Astrocyte (in vitro differentiated cells and primary cell): ENCODE measurements at regions not wholly inside any gene's neighbourhood (a gene's known extent, or its start where the extent isn't known, plus 50 kb on each side); places are given as distances from the start of the nearest gene placed in this dataset.

Experiments used
- DNase-seq: peaks from one replicate; pipeline ENCODE4 v3.0.0-alpha.2; 2010; ENCODE audit warnings: low read depth
- FAIRE-seq: peaks from 2 replicates; lab custom pipeline; 2011; peaks lifted over from hg19 to GRCh38; lab: Jason Lieb, UNC
- H2AFZ ChIP-seq: 2 replicates; pipeline ENCODE4 v1.6.0; 2012; ENCODE audit warnings: low read depth, low read length, inconsistent platforms
- H3K27ac ChIP-seq: 2 replicates; pipeline ENCODE4 v1.5.1; 2011; ENCODE audit warnings: low read depth, low read length, inconsistent platforms
- H3K27me3 ChIP-seq: 2 replicates; pipeline ENCODE4 v1.6.0; 2011; ENCODE audit warnings: low read length, inconsistent platforms; ENCODE audit not compliant: insufficient read depth
- H3K36me3 ChIP-seq: 2 replicates; pipeline ENCODE4 v1.5.1; 2011; ENCODE audit warnings: low read length, inconsistent platforms; ENCODE audit not compliant: insufficient read depth
- H3K4me1 ChIP-seq: 2 replicates; pipeline ENCODE4 v1.5.1; 2011; ENCODE audit warnings: low read length, inconsistent platforms; ENCODE audit not compliant: insufficient read depth
- H3K4me2 ChIP-seq: 2 replicates; pipeline ENCODE4 v1.6.0; 2012; ENCODE audit warnings: low read length, inconsistent platforms
- H3K4me3 ChIP-seq: 2 replicates; pipeline ENCODE4 v1.5.1; 2011; ENCODE audit warnings: low read depth, mild to moderate bottlenecking, low read length, inconsistent platforms; ENCODE audit not compliant: insufficient read depth
- H3K79me2 ChIP-seq: 2 replicates; pipeline ENCODE4 v1.6.0; 2012; ENCODE audit warnings: mild to moderate bottlenecking, low read length, inconsistent platforms; ENCODE audit not compliant: insufficient read depth
- H3K9ac ChIP-seq: 2 replicates; pipeline ENCODE4 v1.6.0; 2012; ENCODE audit warnings: mild to moderate bottlenecking, low read length, inconsistent platforms
- H3K9me3 ChIP-seq: 2 replicates; pipeline ENCODE4 v1.5.1; 2012; ENCODE audit warnings: low read depth, mild to moderate bottlenecking, low read length, inconsistent platforms; ENCODE audit not compliant: insufficient read depth
- H4K20me1 ChIP-seq: 2 replicates; pipeline ENCODE4 v1.6.0; 2012; ENCODE audit warnings: low read length, inconsistent platforms; ENCODE audit not compliant: insufficient read depth
- H3K27ac Mint-ChIP-seq: one replicate; pipeline ENCODE4 v1.8.0; 2021; ENCODE audit warnings: mild to moderate bottlenecking, mixed read lengths; ENCODE audit not compliant: unreplicated experiment
- H3K27me3 Mint-ChIP-seq: one replicate; pipeline ENCODE4 v1.8.0; 2021; ENCODE audit warnings: low read depth, mixed read lengths; ENCODE audit not compliant: unreplicated experiment
- H3K36me3 Mint-ChIP-seq: one replicate; pipeline ENCODE4 v1.8.0; 2021; ENCODE audit warnings: low read depth, mixed read lengths; ENCODE audit not compliant: unreplicated experiment
- H3K4me1 Mint-ChIP-seq: one replicate; pipeline ENCODE4 v1.8.0; 2021; ENCODE audit warnings: low read depth, mixed read lengths; ENCODE audit not compliant: unreplicated experiment
- H3K4me3 Mint-ChIP-seq: one replicate; pipeline ENCODE4 v1.8.0; 2021; ENCODE audit warnings: mild to moderate bottlenecking, moderate library complexity, mixed read lengths; ENCODE audit not compliant: unreplicated experiment
- H3K9me3 Mint-ChIP-seq: one replicate; pipeline ENCODE4 v1.8.0; 2021; ENCODE audit warnings: mild to moderate bottlenecking, mixed read lengths; ENCODE audit not compliant: unreplicated experiment
- EZH2 ChIP-seq: IDR thresholded peaks from 2 replicates; pipeline ENCODE4 v1.6.1; 2012; ENCODE audit warnings: mild to moderate bottlenecking, low read length, inconsistent platforms; ENCODE audit not compliant: insufficient read depth
- TF ChIP-seq, protein P1 (sequence below): IDR thresholded peaks from 2 replicates; pipeline ENCODE4 v1.5.1; 2011; ENCODE audit warnings: low read depth, mild to moderate bottlenecking, inconsistent platforms, low read length, moderate library complexity; ENCODE audit not compliant: insufficient read depth

DNA sequence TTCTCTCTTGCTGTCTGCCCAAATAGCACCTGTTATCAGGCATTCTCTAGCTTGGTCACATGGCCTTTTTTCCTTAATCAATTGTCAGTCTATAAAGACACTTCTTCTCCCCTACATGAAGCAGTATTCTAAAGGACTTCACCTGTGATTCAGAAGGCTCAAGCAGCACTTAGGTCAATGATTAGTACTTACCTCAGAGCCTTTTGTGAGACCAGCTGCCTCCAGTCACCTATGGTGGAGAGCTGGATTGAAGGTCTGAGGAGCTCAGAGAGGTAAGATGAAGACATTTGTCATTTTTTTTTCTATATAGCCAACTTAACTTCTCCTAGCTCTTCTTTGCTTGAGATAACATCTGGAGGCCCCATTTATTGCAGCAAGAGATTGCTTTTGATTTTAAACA, 278.3 kb upstream of the PCSK5 start:
- Histone ChIP-seq H3K4me3 (no peak overlapping the region), H3K4me1 (no peaks in the 10 kb centered on the region), H2AFZ (no peak overlapping the region), H3K9ac (no peak overlapping the region), H3K27ac (no peak overlapping the region), H3K36me3 (no peaks in the 10 kb centered on the region), H3K79me2 (no peaks in the 10 kb centered on the region), H3K4me2 (no peak overlapping the region), H4K20me1 (no peaks in the 10 kb centered on the region), H3K9me3 (no peaks in the 10 kb centered on the region), H3K27me3 (no peaks in the 10 kb centered on the region)
- Mint-ChIP-seq H3K4me1 (peaks cover 18% of the 10 kb centered on the region), H3K9me3 (peaks cover 3% of the 10 kb centered on the region), H3K4me3 (no peak overlapping the region), H3K27me3 (peaks cover 13% of the 10 kb centered on the region), H3K36me3 (no peaks in the 10 kb centered on the region), H3K27ac (no peak overlapping the region)
- FAIRE-seq (no peak), DNase-seq (no peak)
- no peak for TF ChIP-seq EZH2
- TF ChIP-seq, protein P1, sequence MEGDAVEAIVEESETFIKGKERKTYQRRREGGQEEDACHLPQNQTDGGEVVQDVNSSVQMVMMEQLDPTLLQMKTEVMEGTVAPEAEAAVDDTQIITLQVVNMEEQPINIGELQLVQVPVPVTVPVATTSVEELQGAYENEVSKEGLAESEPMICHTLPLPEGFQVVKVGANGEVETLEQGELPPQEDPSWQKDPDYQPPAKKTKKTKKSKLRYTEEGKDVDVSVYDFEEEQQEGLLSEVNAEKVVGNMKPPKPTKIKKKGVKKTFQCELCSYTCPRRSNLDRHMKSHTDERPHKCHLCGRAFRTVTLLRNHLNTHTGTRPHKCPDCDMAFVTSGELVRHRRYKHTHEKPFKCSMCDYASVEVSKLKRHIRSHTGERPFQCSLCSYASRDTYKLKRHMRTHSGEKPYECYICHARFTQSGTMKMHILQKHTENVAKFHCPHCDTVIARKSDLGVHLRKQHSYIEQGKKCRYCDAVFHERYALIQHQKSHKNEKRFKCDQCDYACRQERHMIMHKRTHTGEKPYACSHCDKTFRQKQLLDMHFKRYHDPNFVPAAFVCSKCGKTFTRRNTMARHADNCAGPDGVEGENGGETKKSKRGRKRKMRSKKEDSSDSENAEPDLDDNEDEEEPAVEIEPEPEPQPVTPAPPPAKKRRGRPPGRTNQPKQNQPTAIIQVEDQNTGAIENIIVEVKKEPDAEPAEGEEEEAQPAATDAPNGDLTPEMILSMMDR = no peak

DNA sequence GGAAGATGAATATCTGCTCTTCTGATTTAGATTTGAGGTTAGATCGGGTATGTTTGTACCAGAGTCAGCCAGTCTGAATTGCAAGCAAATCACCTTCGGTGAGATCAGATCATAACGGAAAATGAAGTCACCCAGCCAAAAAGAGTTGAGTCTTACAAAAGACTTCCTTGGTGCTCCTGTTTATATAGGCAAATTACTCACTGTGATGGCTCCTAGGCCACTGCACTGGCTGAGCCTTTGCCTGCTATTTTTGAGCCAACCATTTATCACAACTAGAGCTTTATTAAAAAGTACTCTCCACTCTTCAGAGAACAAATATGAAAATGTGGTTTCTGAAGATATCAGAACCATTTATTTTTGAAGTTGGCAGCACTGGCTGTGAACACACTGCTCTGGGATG, 277.7 kb upstream of the PCSK5 start:
- no peaks in the 10 kb centered on the region for H3K36me3 ChIP-seq
- H2AFZ ChIP-seq = no peak overlapping the region
- Mint-ChIP-seq H3K9me3 (peaks cover 5% of the 10 kb centered on the region), H3K27ac (no peak overlapping the region), H3K36me3 (no peaks in the 10 kb centered on the region), H3K4me3 (no peak overlapping the region), H3K27me3 (peaks cover 13% of the 10 kb centered on the region), H3K4me1 (peaks cover 22% of the 10 kb centered on the region)
- H3K4me2 ChIP-seq = no peak overlapping the region
- FAIRE-seq (no peak), DNase-seq (no peak)
- H3K27me3 ChIP-seq = no peaks in the 10 kb centered on the region
- no peaks in the 10 kb centered on the region for H3K79me2 ChIP-seq
- no peaks in the 10 kb centered on the region for H3K4me1 ChIP-seq
- TF ChIP-seq, protein P1 = no peak
- H3K9ac ChIP-seq = no peak overlapping the region
- no peaks in the 10 kb centered on the region for H3K9me3 ChIP-seq
- H3K27ac ChIP-seq = no peak overlapping the region
- H3K4me3 ChIP-seq = no peak overlapping the region
- H4K20me1 ChIP-seq = no peaks in the 10 kb centered on the region

DNA sequence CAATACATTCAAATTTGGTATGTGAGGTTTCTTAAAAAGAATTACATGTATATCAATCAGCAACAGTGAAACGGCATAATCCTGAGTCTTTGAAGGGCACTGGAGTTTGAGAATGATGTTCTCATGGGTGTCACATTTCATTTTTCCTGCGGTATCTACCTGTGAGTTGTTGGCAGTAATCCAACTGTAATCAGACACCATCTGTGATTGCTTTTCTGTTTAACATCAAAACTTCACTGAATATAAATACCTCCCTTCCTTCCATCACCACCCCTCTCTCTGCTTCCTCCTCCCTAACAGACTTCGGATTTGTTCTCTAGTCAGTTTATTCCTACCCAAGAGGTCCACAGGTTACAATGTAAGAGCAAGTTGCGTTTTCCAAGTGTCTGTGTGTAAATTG, 275.2 kb upstream of the PCSK5 start:
- H3K27ac ChIP-seq = no peak overlapping the region
- Mint-ChIP-seq H3K36me3 (no peaks in the 10 kb centered on the region), H3K4me3 (no peak overlapping the region), H3K27me3 (peaks cover 13% of the 10 kb centered on the region), H3K4me1 (peaks cover 19% of the 10 kb centered on the region), H3K9me3 (peaks cover 7% of the 10 kb centered on the region), H3K27ac (no peak overlapping the region)
- DNase-seq (no peak), FAIRE-seq (no peak)
- H2AFZ ChIP-seq = no peak overlapping the region
- no peaks in the 10 kb centered on the region for H3K4me1 ChIP-seq
- H3K27me3 ChIP-seq = no peaks in the 10 kb centered on the region
- H3K9me3 ChIP-seq = no peaks in the 10 kb centered on the region
- H3K4me3 ChIP-seq = no peak overlapping the region
- TF ChIP-seq, protein P1 = no peak
- TF ChIP-seq EZH2 = no peak
- no peaks in the 10 kb centered on the region for H3K36me3 ChIP-seq
- H4K20me1 ChIP-seq = no peaks in the 10 kb centered on the region
- H3K79me2 ChIP-seq = no peaks in the 10 kb centered on the region
- no peak overlapping the region for H3K4me2 ChIP-seq
- no peak overlapping the region for H3K9ac ChIP-seq
